HG02973 (cell line): ENCODE measurements at regions not wholly inside any gene's neighbourhood (a gene's known extent, or its start where the extent isn't known, plus 50 kb on each side); places are given as distances from the start of the nearest gene placed in this dataset.

ENCODE experiments used
- ATAC-seq: cut with Tn5 transposase; IDR thresholded peaks from one replicate; pipeline ENCODE4 v1.9.1; 2021; ENCODE audit warnings: moderate library complexity; ENCODE audit not compliant: unreplicated experiment

GRCh38 chr7:42502022-42502421, 265.0 kb upstream of the GLI3 start:
- no peak for ATAC-seq

- no peak for ATAC-seq
Observed at GRCh38 chr7:42495256-42495655, 258.2 kb upstream of the GLI3 start.

GRCh38 chr7:42494736-42495135, 257.7 kb upstream of the GLI3 start:
- ATAC-seq = no peak

GRCh38 chr7:42494199-42494710, 257.2 kb upstream of the GLI3 start:
- no peak for ATAC-seq

GRCh38 chr7:42493436-42494198, 256.6 kb upstream of the GLI3 start:
- ATAC-seq = no peak

- no peak for ATAC-seq
Observed at GRCh38 chr7:42492920-42493319, 255.9 kb upstream of the GLI3 start.

- no peak for ATAC-seq
Observed at GRCh38 chr7:42491106-42491505, 254.1 kb upstream of the GLI3 start.

- ATAC-seq = no peak
Observed at GRCh38 chr7:42489299-42489698, 252.3 kb upstream of the GLI3 start.

GRCh38 chr7:42485301-42485766, 248.3 kb upstream of the GLI3 start:
- ATAC-seq = no peak

- no peak for ATAC-seq
Observed at GRCh38 chr7:42483886-42484285, 246.9 kb upstream of the GLI3 start.

- no peak for ATAC-seq
Observed at GRCh38 chr7:42479816-42480633, 243.0 kb upstream of the GLI3 start.

GRCh38 chr7:42479452-42479815, 242.4 kb upstream of the GLI3 start:
- ATAC-seq = no peak

GRCh38 chr7:42478717-42479116, 241.7 kb upstream of the GLI3 start:
- no peak for ATAC-seq

- no peak for ATAC-seq
Observed at GRCh38 chr7:42476255-42476654, 239.2 kb upstream of the GLI3 start.

GRCh38 chr7:42475082-42475481, 238.1 kb upstream of the GLI3 start:
- no peak for ATAC-seq

- ATAC-seq = no peak
Observed at GRCh38 chr7:42473099-42473498, 236.1 kb upstream of the GLI3 start.

GRCh38 chr7:42471573-42472174, 234.7 kb upstream of the GLI3 start:
- peak; percentile 59 for ATAC-seq

- ATAC-seq = no peak
Observed at GRCh38 chr7:42469341-42469740, 232.3 kb upstream of the GLI3 start.

- ATAC-seq = no peak
Observed at GRCh38 chr7:42468471-42468870, 231.5 kb upstream of the GLI3 start.

- ATAC-seq = no peak
Observed at GRCh38 chr7:42461537-42461936, 224.5 kb upstream of the GLI3 start.

GRCh38 chr7:42460933-42461332, 223.9 kb upstream of the GLI3 start:
- no peak for ATAC-seq

- ATAC-seq = no peak
Observed at GRCh38 chr7:42460148-42460547, 223.1 kb upstream of the GLI3 start.
